Prostate gland (tissue), 2 donors: ENCODE measurements at regions not wholly inside any gene's neighbourhood (a gene's known extent, or its start where the extent isn't known, plus 50 kb on each side); places are given as distances from the start of the nearest gene placed in this dataset.

Experiments
- DNase-seq: peaks from one replicate; pipeline ENCODE4 v3.0.0-alpha.2; 2019; ENCODE audit warnings: low spot score
- H3K27ac ChIP-seq, 2 donors: fragments of 200-600 bp; sonication (generic); 2 replicates each; pipeline ENCODE4 v1.5.1; 2017 to 2019
- H3K27me3 ChIP-seq: fragments of 200-600 bp; sonication (generic); replicated peaks from 2 replicates; pipeline ENCODE4 v1.5.1; 2019; ENCODE audit not compliant: insufficient read depth
- H3K36me3 ChIP-seq, 2 donors: fragments of 200-600 bp; sonication (generic); 1 replicate in 1 of 2; 2 replicates in 1 of 2; pipeline versions ENCODE4 v1.5.1 to v1.8.1; 2017 to 2019
- H3K4me1 ChIP-seq: fragments of 200-600 bp; sonication (generic); replicated peaks from 2 replicates; pipeline ENCODE4 v1.5.1; 2019
- H3K4me3 ChIP-seq, 2 donors: fragments of 200-600 bp; sonication (generic); 2 replicates each; pipeline ENCODE4 v1.5.1; 2017 to 2019
- H3K9me3 ChIP-seq: fragments of 200-600 bp; sonication (generic); 2 replicates; pipeline ENCODE4 v1.5.1; 2017
- POLR2A ChIP-seq: fragments of 450-650 bp; IDR thresholded peaks from one replicate; pipeline ENCODE4 v1.6.1; 2016; ENCODE audit warnings: antibody characterized with exemption, mild to moderate bottlenecking
- POLR2AphosphoS5 ChIP-seq: sonication (generic); formaldehyde crosslinking; IDR thresholded peaks from one replicate; pipeline ENCODE4 v1.6.1; 2017; ENCODE audit warnings: antibody characterized with exemption
- WGBS: methylation state at CpG from one replicate; pipeline ENCODE4 v1.1.5; 2018; 5-methylcytosine and 5-hydroxymethylcytosine counted together
- intact Hi-C: fragments of 100-400 bp; cut with DNase I; formaldehyde crosslinking; loops from one replicate; pipeline ENCODE4 v1.14.2; 2022
- TF ChIP-seq, protein P1 (sequence below), 4 experiments: fragments of 200-600 bp in 2 of 4; fragments of 450-650 bp in 2 of 4; sonication (generic) in 2 of 4; IDR thresholded peaks; 1 replicate in 3 of 4; 2 replicates in 1 of 4; pipeline ENCODE4 v1.5.1; 2016 to 2019; ENCODE audit warnings: antibody characterized with exemption in 4 of 4, mild to moderate bottlenecking in 2 of 4, moderate library complexity in 2 of 4

DNA sequence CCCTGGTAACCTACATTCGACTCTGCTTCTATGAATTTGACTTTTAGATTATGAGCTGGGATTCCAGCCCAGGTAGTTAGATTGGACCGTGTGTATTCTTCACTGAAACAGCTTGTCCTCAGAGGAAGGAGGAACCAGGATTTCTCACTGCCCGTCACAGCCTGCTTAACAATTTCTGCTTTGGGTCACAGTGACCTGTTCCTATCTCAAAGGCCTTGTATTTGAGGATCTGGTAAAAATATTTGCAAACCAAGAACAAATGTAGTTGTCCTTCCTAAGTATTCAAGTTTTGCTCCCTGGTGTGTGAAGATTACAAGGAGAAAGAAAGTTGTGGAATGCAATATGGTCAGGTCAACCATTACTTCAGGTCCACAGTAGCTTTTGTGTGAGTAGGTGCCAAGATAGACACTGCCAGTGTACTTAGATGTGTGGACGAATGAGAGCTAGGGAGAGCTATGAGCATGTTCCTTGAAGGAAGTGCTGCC, 55.1 kb downstream of the KIF4B start:
- no peak for DNase-seq
- Histone ChIP-seq H3K4me1 (no peaks in the 10 kb centered on the region), H3K27me3 (no peaks in the 10 kb centered on the region), H3K36me3 (no peaks in the 10 kb centered on the region), H3K9me3 (no peaks in the 10 kb centered on the region), H3K4me3 (no peak overlapping the region), H3K27ac (no peak overlapping the region)
- TF ChIP-seq POLR2AphosphoS5, result no peak
- TF ChIP-seq, protein P1, sequence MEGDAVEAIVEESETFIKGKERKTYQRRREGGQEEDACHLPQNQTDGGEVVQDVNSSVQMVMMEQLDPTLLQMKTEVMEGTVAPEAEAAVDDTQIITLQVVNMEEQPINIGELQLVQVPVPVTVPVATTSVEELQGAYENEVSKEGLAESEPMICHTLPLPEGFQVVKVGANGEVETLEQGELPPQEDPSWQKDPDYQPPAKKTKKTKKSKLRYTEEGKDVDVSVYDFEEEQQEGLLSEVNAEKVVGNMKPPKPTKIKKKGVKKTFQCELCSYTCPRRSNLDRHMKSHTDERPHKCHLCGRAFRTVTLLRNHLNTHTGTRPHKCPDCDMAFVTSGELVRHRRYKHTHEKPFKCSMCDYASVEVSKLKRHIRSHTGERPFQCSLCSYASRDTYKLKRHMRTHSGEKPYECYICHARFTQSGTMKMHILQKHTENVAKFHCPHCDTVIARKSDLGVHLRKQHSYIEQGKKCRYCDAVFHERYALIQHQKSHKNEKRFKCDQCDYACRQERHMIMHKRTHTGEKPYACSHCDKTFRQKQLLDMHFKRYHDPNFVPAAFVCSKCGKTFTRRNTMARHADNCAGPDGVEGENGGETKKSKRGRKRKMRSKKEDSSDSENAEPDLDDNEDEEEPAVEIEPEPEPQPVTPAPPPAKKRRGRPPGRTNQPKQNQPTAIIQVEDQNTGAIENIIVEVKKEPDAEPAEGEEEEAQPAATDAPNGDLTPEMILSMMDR (IDR thresholded peaks at IDR 0.05), result no peak
- no peak for TF ChIP-seq POLR2A
- WGBS, result 54% methylated on average over 4 of the region's 4 CpGs
- intact Hi-C loops, result no loop called here

DNA sequence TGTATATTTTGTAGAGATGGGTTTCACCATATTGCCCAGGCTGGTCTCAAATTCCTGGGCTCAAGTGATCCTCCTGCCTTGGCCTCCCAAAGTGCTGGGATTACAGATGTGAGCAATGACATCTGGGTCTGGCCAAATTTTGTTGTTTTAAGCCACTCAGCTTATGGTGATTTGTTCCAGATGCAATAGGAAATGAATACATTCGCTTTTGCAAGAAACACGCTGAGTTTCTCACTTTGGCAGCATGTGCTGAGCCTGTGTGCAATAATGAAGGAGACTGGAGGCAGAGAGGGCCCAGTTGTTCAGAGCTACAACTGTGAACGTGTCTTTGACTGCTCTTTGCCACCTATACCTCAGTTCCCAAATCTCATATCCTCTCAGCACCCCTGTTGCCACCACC, 56.4 kb downstream of the KIF4B start:
- TF ChIP-seq, protein P1 (IDR thresholded peaks at IDR 0.05), result no peak
- TF ChIP-seq POLR2A (no peak), POLR2AphosphoS5 (no peak)
- no peaks in the 10 kb centered on the region for H3K36me3 ChIP-seq
- no peak for DNase-seq

DNA sequence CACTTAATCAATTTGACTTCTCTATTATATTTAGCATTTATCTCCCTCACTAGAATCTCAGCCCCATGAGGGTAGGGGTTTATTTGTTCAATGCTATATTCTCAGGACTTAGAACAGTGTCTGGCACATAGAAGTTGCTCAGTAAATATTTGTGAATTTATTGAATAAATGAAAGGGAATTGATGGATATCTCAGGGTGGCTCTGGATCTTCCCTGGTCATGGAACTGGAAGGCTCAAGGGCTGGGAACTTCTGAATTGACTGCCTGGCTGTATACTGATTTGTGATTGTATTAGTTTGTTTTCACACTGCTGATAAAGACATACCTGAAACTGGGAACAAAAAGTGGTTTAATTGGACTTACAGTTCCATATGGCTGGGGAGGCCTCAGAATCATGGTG, 57.2 kb downstream of the KIF4B start:
- no peak for DNase-seq
- H3K36me3 ChIP-seq, result no peaks in the 10 kb centered on the region

More for the DNA sequence above, 56.4 kb downstream of the KIF4B start:
- intact Hi-C loops, result no loop called here
- 75% methylated on average over 3 of the region's 3 CpGs for WGBS
- H3K27me3 ChIP-seq, result no peaks in the 10 kb centered on the region
- H3K27ac ChIP-seq, result no peak overlapping the region
- H3K9me3 ChIP-seq, result no peaks in the 10 kb centered on the region
- H3K4me1 ChIP-seq, result no peaks in the 10 kb centered on the region
- no peak overlapping the region for H3K4me3 ChIP-seq

DNA sequence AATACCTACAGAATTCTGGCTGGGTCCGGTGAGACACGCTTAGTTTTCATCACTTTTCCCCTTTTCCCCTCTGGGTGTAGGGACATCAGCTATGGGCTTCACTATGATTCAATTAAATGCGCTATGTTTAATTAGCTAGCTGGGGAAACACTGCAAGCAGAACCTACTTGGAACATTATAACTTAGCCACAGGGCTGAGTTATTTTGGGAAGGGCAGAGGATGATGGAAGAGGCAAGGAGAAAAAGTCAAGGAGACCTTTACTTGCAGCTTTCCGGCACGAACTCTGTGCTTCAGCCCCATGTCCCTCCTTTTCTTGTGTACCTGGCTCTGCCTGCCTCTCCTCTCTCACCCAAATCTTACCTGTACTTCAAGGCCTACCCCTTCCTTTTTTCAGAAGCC, 62.8 kb downstream of the KIF4B start:
- no peaks in the 10 kb centered on the region for H3K36me3 ChIP-seq
- intact Hi-C loops, result no loop called here
- WGBS, result 85% methylated on average over 5 of the region's 5 CpGs
- H3K9me3 ChIP-seq, result no peaks in the 10 kb centered on the region
- no peaks in the 10 kb centered on the region for H3K27me3 ChIP-seq
- no peak overlapping the region for H3K4me3 ChIP-seq
- H3K27ac ChIP-seq, result no peak overlapping the region
- TF ChIP-seq POLR2AphosphoS5, result no peak
- TF ChIP-seq POLR2A, result no peak
- TF ChIP-seq, protein P1 (IDR thresholded peaks at IDR 0.05), result no peak
- no peak for DNase-seq
- no peaks in the 10 kb centered on the region for H3K4me1 ChIP-seq

More for the DNA sequence above, 57.2 kb downstream of the KIF4B start:
- no peaks in the 10 kb centered on the region for H3K27me3 ChIP-seq
- no peak overlapping the region for H3K27ac ChIP-seq
- intact Hi-C loops, result no loop called here
- TF ChIP-seq POLR2A (no peak), POLR2AphosphoS5 (no peak)
- TF ChIP-seq, protein P1 (IDR thresholded peaks at IDR 0.05), result no peak
- no peaks in the 10 kb centered on the region for H3K4me1 ChIP-seq
- H3K4me3 ChIP-seq, result no peak overlapping the region
- no peaks in the 10 kb centered on the region for H3K9me3 ChIP-seq

DNA sequence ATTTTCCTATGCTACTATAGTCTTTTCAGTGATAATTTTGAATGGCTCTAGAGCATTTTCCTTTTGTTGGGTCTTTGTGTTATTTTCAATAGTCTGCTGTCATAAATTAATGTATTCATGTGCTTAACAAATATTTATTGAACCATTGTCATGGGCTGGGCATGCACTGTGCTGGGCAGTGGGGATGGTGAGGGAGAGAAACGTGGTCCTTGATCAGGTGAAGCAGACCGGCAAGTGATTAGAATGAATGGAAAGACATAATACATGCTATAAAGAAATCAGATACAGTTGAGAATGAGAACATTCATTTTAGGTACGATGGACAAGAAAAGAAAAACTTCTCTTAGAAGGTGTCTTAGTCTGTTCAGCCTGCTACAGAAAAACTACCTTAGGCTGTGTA, 66.1 kb downstream of the KIF4B start:
- DNase-seq, result no peak
- no peak for TF ChIP-seq POLR2A
- intact Hi-C loops, result no loop called here
- H3K27ac ChIP-seq, result no peak overlapping the region
- H3K4me1 ChIP-seq, result no peaks in the 10 kb centered on the region
- H3K36me3 ChIP-seq, result no peaks in the 10 kb centered on the region
- WGBS, result 46% methylated on average over 3 of the region's 3 CpGs
- no peak overlapping the region for H3K4me3 ChIP-seq
- no peaks in the 10 kb centered on the region for H3K9me3 ChIP-seq
- H3K27me3 ChIP-seq, result no peaks in the 10 kb centered on the region
